ENCODE measurements at regions not wholly inside any gene's neighbourhood (a gene's known extent, or its start where the extent isn't known, plus 50 kb on each side); places are given as distances from the start of the nearest gene placed in this dataset.

DNA sequence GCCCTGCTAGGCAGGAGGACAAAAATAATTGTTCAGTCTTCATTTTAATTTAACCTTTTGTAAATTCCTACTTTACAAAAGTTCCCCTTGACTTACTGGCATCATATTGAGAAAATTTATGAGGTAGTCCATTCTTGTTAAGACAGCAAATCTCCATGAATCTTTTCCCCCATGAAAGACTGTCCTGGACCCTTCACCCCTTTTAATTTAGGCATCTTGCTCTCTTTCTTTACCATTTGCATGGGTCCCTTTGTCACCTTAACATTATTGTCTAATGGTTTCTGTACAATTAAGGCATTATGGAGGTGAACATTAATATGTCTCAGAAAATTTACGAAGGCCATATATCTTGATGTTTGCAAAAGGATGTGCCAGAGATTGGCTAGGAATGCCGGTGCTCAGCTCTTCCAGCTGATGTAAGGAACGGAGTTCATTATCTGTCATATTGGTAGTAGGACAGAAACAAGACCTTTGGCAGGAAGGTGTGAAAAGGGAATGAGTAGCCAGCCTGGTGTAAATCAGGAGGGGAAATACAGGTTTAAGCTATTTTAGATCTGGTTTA is 382.8 kb upstream of the TSHZ2 start:
- intact Hi-C loops (cut with micrococcal nuclease) = no loop called here

- intact Hi-C loops (cut with micrococcal nuclease) = no loop called here
These were observed 385.5 kb upstream of the TSHZ2 start for GRCh38 chr20:52586660-52587059.

- intact Hi-C loops (cut with micrococcal nuclease) = no loop called here
These were observed 386.8 kb upstream of the TSHZ2 start for GRCh38 chr20:52585333-52585732.

DNA sequence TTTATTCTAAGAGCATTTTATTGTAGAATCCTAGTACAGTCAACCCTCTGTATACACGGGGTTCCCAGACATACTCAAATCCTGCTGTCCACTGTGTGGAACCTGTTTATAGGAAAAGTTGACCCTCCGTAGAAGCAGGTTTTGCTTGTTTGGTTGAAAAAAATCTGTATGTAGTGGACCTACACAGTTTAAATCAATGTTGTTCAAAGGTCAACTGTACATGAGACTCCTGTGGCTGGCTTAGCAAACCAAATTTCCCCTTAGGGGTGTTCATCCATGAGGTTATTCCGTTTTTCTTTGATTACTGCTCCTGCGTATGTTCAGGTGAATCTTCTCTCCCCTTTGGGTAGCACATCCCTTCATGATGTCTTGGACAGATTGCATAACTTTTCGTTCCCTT is 387.0 kb upstream of the ZFP64 start:
- intact Hi-C loops (cut with micrococcal nuclease) = no loop called here

DNA sequence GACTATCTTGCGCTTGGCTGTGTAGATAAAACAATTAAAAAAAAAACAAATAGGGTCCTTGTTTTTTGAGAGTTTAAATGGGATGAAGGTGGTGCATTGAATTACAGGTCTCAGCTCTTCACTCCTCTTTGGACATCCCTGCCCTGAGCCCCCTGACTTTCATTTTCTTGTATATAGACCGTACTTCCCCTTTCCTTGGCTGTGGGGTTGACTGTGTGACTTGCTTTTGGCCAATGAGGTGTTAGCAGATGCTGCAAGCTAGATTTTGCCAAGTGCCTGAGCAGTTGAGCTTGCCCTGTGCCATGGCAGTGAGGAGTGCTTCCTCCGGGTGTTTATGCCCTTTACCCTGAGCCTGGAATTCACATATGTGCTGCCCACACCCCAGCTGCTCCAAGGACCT is 386.1 kb upstream of the ZFP64 start:
- intact Hi-C loops (cut with micrococcal nuclease) = no loop called here

DNA sequence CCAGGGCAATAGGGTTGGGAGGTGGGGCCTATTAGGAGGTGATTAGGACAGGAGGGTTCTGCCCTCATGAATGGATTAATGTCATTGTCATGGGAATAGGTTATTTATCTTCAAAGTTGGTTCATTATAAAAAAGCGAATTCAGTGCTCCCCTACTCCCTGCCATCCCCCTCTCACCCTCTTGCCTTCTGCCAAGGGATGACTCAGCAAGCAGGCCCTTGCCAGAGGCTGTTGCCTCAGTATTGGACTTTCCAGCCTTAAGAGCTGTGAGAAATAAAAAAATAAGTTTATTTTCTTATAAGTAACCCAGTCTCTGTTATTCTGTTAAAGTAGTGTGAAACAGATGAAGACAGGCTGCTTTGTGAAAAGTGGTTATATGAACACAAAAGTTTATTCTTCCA is 381.1 kb upstream of the ZFP64 start:
- intact Hi-C loops (cut with micrococcal nuclease) = no loop called here

- intact Hi-C loops (cut with micrococcal nuclease) = no loop called here
These were observed 377.6 kb upstream of the ZFP64 start for GRCh38 chr20:52569201-52569600.

DNA sequence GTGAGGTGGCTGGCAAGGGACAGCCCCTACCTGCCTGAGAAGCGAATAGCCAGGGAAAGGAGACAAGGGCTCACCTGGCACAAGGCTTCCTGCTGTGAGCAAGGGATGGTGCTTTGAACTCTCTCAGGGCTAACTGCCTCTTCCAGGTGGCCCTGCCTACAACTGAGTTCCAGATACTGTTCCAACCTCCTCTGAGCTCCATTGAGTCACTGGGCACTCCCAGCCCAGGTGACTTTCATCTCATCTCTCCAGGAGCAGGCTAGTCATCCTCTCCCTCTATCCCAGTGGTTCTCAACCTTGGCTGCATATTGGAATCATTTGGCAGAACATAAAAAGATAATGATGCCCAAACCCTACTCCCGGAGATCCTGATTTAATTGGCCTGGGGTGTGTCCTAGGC is 374.0 kb upstream of the ZFP64 start:
- intact Hi-C loops (cut with micrococcal nuclease) = no loop called here

- intact Hi-C loops (cut with micrococcal nuclease) = no loop called here
These were observed 373.0 kb upstream of the ZFP64 start for GRCh38 chr20:52564594-52564993.

GRCh38 chr20:52552181-52552872 is 360.7 kb upstream of the ZFP64 start:
- intact Hi-C loops (cut with micrococcal nuclease) = no loop called here

- intact Hi-C loops (cut with micrococcal nuclease) = no loop called here
These were observed 350.6 kb upstream of the ZFP64 start for GRCh38 chr20:52542131-52542530.

GRCh38 chr20:52540509-52540908 is 348.9 kb upstream of the ZFP64 start:
- intact Hi-C loops (cut with micrococcal nuclease) = no loop called here

DNA sequence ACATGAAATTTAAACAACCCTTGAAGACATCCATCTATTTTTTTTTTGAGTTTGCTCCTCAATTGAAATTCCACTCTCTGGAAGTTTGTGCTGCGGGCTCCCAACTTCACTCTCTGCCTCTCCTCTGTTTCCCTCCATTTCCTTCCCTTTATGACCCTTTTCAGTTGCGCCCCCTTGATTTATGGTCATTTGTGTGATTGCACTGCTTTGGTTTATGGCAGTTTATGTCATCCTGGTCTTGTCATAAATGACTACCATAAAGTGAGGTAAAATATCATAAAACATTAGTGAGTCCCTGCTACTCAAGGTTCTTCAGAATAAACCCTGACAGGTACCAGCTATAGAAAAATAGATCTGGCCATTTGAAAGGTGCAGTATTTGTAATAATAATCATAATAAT is 348.3 kb upstream of the ZFP64 start:
- intact Hi-C loops (cut with micrococcal nuclease) = no loop called here

GRCh38 chr20:52536841-52537400 is 345.3 kb upstream of the ZFP64 start:
- intact Hi-C loops (cut with micrococcal nuclease) = no loop called here

DNA sequence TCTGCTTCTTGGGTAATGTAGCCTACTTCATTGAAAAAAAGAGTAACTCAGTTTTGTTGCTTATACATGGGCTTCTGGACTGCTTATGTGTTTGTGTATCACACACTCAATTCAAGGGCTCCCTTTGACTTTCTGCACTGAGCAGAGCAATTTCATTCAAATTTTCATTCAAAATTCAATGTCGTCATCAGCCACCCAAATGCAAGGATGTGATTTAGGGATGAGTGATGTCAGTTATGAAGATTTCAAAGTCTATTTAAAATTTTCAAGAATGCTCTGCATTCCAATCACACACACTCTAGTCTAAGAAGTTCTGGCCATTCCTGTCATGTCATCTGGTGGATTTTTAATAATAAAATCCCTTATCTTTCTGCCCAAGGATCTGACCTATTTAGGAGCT is 344.5 kb upstream of the ZFP64 start:
- intact Hi-C loops (cut with micrococcal nuclease) = no loop called here

DNA sequence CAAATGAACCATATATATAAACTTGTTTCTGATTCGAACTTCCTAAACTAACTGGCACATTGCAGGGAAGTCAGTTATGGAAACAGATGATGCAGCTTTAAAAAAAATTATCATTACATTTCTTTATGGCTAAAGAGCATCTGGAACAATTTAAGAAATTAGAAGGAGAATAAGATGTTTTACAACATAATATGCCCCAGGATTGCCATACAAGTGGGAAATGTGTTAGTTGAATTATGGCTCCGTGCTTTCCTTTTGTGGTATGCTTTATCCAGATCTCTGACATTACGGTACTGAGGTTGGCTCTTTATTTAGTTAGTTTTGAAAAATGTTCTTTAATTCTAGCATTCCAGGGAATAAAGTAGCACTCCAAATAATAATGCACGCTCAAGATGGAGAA is 343.0 kb upstream of the ZFP64 start:
- intact Hi-C loops (cut with micrococcal nuclease) = no loop called here

- intact Hi-C loops (cut with micrococcal nuclease) = no loop called here
These were observed 341.8 kb upstream of the ZFP64 start for GRCh38 chr20:52533401-52533800.

- intact Hi-C loops (cut with micrococcal nuclease) = no loop called here
These were observed 341.1 kb upstream of the ZFP64 start for GRCh38 chr20:52532674-52533073.

DNA sequence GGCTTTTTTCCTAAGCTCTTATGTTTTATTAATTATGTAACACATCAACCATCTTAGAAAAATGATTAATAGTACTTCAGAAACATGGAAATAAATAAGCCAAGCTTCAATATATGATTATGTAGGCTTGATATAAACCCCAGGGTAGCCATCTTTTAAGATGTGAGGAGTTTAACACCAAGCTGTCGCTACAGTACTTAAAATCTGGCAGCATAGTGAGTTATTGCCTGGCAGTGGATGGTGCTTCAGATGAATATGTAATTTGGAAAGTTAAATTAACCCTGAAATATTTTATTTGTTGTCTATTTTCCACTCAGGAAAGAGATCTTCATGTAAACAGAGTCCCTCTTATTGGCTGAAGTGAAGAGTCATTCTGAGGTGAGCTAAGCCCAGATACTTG is 339.0 kb upstream of the ZFP64 start:
- intact Hi-C loops (cut with micrococcal nuclease) = no loop called here

- intact Hi-C loops (cut with micrococcal nuclease) = no loop called here
These were observed 338.2 kb upstream of the ZFP64 start for GRCh38 chr20:52529826-52530225.

- intact Hi-C loops (cut with micrococcal nuclease) = no loop called here
These were observed 333.3 kb upstream of the ZFP64 start for GRCh38 chr20:52524861-52525260.

- intact Hi-C loops (cut with micrococcal nuclease) = no loop called here
These were observed 327.2 kb upstream of the ZFP64 start for GRCh38 chr20:52518735-52519134.

GRCh38 chr20:52515877-52516276 is 324.3 kb upstream of the ZFP64 start:
- intact Hi-C loops (cut with micrococcal nuclease) = no loop called here
